Ascending aorta (tissue), 2 donors: ENCODE measurements at regions not wholly inside any gene's neighbourhood (a gene's known extent, or its start where the extent isn't known, plus 50 kb on each side); places are given as distances from the start of the nearest gene placed in this dataset.

Experiments used
- DNase-seq, 2 donors: peaks; one replicate each; pipeline ENCODE4 v3.0.0-alpha.2; 2019; ENCODE audit warnings: low spot score in 2 of 2
- H3K27ac ChIP-seq, 2 donors: fragments of 200-600 bp; sonication (generic); one replicate each; pipeline ENCODE4 v1.5.1; 2016 to 2017; ENCODE audit warnings: mild to moderate bottlenecking in 1 of 2
- H3K27me3 ChIP-seq: fragments of 200-600 bp; sonication (generic); one replicate; pipeline ENCODE4 v1.5.1; 2017
- H3K36me3 ChIP-seq, 2 donors: fragments of 200-600 bp; sonication (generic); one replicate each; pipeline ENCODE4 v1.5.1; 2016
- H3K4me1 ChIP-seq, 2 donors: fragments of 200-600 bp; sonication (generic); one replicate each; pipeline ENCODE4 v1.5.1; 2016 to 2017; ENCODE audit warnings: mild to moderate bottlenecking in 1 of 2
- H3K4me3 ChIP-seq, 2 donors: fragments of 200-600 bp; sonication (generic); one replicate each; pipeline ENCODE4 v1.5.1; 2016 to 2017; ENCODE audit warnings: mild to moderate bottlenecking in 1 of 2
- H3K9me3 ChIP-seq, 2 donors: fragments of 200-600 bp; sonication (generic); one replicate each; pipeline ENCODE4 v1.5.1; 2016
- CTCF ChIP-seq, 3 experiments: fragments of 200-600 bp in 2 of 3; fragments of 450-650 bp in 1 of 3; sonication (generic) in 2 of 3; IDR thresholded peaks; one replicate each; pipeline ENCODE4 v1.5.1; 2016 to 2019; ENCODE audit warnings: antibody characterized with exemption in 3 of 3, mild to moderate bottlenecking in 1 of 3, moderate library complexity in 1 of 3
- intact Hi-C: fragments of 100-400 bp; cut with DNase I; formaldehyde crosslinking; loops from one replicate; pipeline ENCODE4 v1.15.1; 2023

GRCh38 chr9:129374231-129374630 is 196.2 kb upstream of the IER5L start:
- TF ChIP-seq CTCF (IDR thresholded peaks at IDR 0.05), result no peak
- no peak for DNase-seq

GRCh38 chr9:129373361-129373760 is 195.3 kb upstream of the IER5L start:
- H3K36me3 ChIP-seq, result no peaks in the 10 kb centered on the region
- no peak overlapping the region for H3K27ac ChIP-seq
- intact Hi-C loops, result no loop called here
- TF ChIP-seq CTCF (IDR thresholded peaks at IDR 0.05), result no peak
- no peaks in the 10 kb centered on the region for H3K4me1 ChIP-seq
- no peaks in the 10 kb centered on the region for H3K27me3 ChIP-seq
- peaks cover 7 to 9% of the 10 kb centered on the region in 2 donors for H3K9me3 ChIP-seq
- DNase-seq, result no peak
- H3K4me3 ChIP-seq, result no peak overlapping the region

More at GRCh38 chr9:129374231-129374630, 196.2 kb upstream of the IER5L start:
- Histone ChIP-seq H3K36me3 (no peaks in the 10 kb centered on the region), H3K27me3 (no peaks in the 10 kb centered on the region), H3K9me3 (peaks cover 7 to 9% of the 10 kb centered on the region in 2 donors), H3K4me3 (no peak overlapping the region), H3K4me1 (no peaks in the 10 kb centered on the region), H3K27ac (no peak overlapping the region)
- intact Hi-C loops, result no loop called here

- TF ChIP-seq CTCF (IDR thresholded peaks at IDR 0.05), result no peak
- H3K27ac ChIP-seq, result no peak overlapping the region
- H3K27me3 ChIP-seq, result no peaks in the 10 kb centered on the region
- no peaks in the 10 kb centered on the region for H3K4me1 ChIP-seq
- H3K9me3 ChIP-seq, result peaks cover 7 to 9% of the 10 kb centered on the region in 2 donors
- H3K4me3 ChIP-seq, result no peak overlapping the region
- DNase-seq, result no peak
- H3K36me3 ChIP-seq, result no peaks in the 10 kb centered on the region
- intact Hi-C loops, result no loop called here
These were observed 192.7 kb upstream of the IER5L start for GRCh38 chr9:129370770-129371169.

GRCh38 chr9:129368444-129368978 is 190.4 kb upstream of the IER5L start:
- H3K4me1 ChIP-seq, result no peaks in the 10 kb centered on the region
- no peaks in the 10 kb centered on the region for H3K36me3 ChIP-seq
- H3K4me3 ChIP-seq, result no peak overlapping the region
- H3K27me3 ChIP-seq, result no peaks in the 10 kb centered on the region
- intact Hi-C loops, result no loop called here
- DNase-seq, result no peak
- no peak for TF ChIP-seq CTCF (IDR thresholded peaks at IDR 0.05)
- peaks cover 7 to 9% of the 10 kb centered on the region in 2 donors for H3K9me3 ChIP-seq
- H3K27ac ChIP-seq, result no peak overlapping the region

- TF ChIP-seq CTCF (IDR thresholded peaks at IDR 0.05), result no peak
- Histone ChIP-seq H3K4me1 (no peaks in the 10 kb centered on the region), H3K27ac (no peak overlapping the region), H3K36me3 (no peaks in the 10 kb centered on the region), H3K4me3 (no peak overlapping the region), H3K27me3 (no peaks in the 10 kb centered on the region), H3K9me3 (peaks cover 7 to 9% of the 10 kb centered on the region in 2 donors)
- DNase-seq, result no peak
- intact Hi-C loops, result no loop called here
These were observed 189.2 kb upstream of the IER5L start for GRCh38 chr9:129367287-129367686.

- Histone ChIP-seq H3K4me1 (no peaks in the 10 kb centered on the region), H3K27ac (no peak overlapping the region), H3K27me3 (no peaks in the 10 kb centered on the region), H3K9me3 (peaks cover 0 to 2% of the 10 kb centered on the region in 2 donors), H3K4me3 (no peak overlapping the region), H3K36me3 (no peaks in the 10 kb centered on the region)
- intact Hi-C loops, result no loop called here
- no peak for DNase-seq
- no peak for TF ChIP-seq CTCF (IDR thresholded peaks at IDR 0.05)
These were observed 187.1 kb upstream of the IER5L start for GRCh38 chr9:129365196-129365595.
